GM19023 (cell line): ENCODE measurements at regions not wholly inside any gene's neighbourhood (a gene's known extent, or its start where the extent isn't known, plus 50 kb on each side); places are given as distances from the start of the nearest gene placed in this dataset.
"Not testable (repeated sequence)": the region's sequence is repeated elsewhere in the genome, so short reads cannot be mapped to it uniquely, and the experiment has no call there.

Experiments
- ATAC-seq: cut with Tn5 transposase; IDR thresholded peaks from one replicate; pipeline ENCODE4 v1.9.1; 2021; ENCODE audit warnings: mild to moderate bottlenecking, moderate library complexity; ENCODE audit not compliant: unreplicated experiment

GRCh38 chr2:166744117-166744516 lies 144.2 kb upstream of the XIRP2 start:
- ATAC-seq, result not testable (repeated sequence)

DNA sequence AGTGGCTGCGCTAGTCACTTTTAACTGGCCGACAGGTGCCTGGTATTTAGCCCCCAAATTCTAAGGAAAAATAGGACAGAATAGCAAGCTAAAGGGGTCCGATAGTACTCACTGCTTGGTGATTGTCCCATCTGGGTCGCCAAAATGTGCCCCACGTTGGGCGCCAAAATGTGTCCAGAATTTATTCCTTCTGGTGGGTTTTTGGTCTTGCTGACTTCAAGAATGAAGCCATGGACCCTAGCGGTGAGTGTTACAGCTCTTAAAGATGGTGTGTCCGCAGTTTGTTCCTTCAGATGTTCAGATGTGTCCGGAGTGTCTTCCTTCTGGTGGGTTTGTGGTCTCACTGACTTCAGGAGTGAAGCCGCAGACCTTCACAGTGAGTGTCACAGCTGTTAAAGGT lies 144.8 kb upstream of the XIRP2 start:
- ATAC-seq, result not testable (repeated sequence)

GRCh38 chr2:166727095-166727494 lies 161.2 kb upstream of the XIRP2 start:
- ATAC-seq, result peak; percentile 99

- peak; percentile 6 for ATAC-seq
Observed at GRCh38 chr2:166725927-166726924, 162.1 kb upstream of the XIRP2 start.

DNA sequence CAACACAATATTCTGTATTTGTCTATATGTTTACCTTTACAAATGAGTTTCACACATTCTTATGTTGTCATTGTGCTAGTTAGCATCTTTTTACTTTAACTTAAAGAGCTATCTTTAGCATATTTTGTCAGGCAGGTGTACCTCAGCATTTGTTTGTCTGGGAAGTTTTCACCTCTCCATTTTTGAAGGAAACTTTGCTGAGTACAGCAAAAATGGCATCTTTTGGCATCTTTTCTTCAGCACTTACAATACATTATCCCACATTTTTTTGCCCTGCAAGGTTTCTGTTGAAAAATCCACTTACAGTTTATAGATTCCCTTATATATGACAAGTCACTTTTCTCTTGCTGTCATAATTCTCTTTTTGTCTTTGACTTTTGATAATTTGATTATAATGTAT lies 171.3 kb upstream of the XIRP2 start:
- ATAC-seq, result no peak

DNA sequence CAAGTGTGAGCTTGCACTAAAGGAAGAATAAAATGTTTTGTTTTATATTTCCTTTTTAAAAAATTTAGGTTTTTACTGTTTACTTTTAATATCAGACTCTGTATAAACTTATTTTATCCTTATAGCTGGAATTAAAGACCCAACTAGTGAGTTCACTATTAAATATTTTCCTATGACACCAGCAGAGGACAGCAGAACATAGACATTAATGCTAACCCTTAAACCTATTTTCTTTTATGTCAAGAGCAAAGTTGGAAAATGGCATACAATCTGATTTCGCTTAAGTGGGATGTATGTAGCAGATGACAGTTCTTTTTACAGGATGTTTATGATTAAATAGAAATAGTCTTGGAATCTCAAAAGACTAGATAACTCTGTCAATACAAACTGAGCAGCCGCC lies 188.2 kb upstream of the XIRP2 start:
- ATAC-seq, result no peak

DNA sequence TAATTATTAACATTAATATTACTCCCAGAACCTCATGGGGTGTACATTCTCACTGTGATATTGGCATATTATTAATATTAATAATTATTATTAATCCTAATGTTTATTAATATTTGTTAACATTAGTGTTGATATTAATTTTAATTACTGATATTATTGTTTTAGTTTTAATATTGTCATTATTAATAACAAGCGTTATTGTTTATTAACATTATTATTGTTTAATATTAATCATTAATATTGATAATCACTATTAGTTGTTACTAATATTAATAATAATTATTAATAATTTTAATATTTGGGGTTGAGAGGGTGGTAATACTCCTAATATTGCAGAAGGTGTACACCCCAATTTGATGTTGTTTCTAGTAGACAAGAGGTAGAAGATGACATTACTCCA lies 193.1 kb upstream of the XIRP2 start:
- no peak for ATAC-seq

DNA sequence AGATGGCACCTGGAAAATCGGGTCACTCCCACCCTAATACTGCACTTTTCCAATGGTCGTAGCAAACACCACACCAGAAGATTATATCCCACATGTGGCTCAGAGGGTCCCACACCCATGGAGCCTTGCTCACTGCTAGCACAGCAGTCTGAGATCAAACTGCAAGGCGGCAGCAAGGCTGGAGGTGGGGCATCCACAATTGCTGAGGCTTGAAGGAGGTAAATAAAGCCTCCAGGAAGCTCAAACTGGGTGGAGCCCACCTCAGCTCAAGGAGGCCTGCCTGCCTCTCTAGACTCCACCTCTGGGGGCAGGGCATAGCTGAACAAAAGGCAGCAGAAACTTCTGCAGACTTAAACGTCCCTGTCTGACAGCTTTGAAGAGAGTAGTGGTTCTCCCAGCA lies 192.0 kb upstream of the SCN7A start:
- ATAC-seq, result not testable (repeated sequence)

DNA sequence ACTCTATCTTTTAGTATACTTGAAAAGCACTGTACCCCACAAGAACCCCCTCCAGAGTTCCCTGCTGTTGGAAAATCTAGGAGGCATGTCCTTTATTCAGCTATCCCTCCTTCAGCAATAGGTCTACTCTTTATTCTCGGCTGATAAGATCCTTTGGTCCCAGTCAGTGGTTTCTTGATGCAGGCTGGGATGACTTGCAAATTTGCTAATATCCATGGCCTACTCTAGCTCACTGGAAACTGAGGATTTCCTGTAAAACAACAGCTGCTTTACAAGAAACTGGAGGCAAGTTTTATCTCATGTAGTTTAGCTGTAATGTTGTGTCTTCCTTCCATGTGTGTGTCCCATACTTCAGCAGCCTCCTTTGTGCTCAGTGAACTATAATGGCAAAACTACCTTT lies 183.9 kb upstream of the SCN7A start:
- no peak for ATAC-seq

DNA sequence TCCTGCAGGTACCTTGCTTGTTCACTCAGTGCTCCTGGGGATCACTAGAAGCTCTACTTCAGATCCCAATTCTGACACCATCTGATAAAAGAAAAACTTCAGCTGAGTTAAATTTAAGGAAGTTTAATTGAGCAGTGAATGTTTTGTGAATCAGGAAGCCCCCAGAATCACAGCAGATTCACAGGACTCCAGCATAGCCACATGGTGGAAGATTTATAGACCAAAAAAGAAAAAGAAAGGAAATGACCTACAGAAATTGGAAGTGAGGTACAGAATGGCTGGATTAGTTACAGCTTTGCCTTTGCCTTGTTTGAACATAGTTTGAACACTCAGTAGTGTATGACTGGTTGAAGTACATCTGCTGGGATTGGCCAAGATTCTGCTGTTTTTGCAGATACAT lies 182.7 kb upstream of the SCN7A start:
- no peak for ATAC-seq

GRCh38 chr2:166675553-166675952 lies 181.5 kb upstream of the SCN7A start:
- ATAC-seq, result no peak

GRCh38 chr2:166673986-166674385 lies 179.9 kb upstream of the SCN7A start:
- ATAC-seq, result no peak

DNA sequence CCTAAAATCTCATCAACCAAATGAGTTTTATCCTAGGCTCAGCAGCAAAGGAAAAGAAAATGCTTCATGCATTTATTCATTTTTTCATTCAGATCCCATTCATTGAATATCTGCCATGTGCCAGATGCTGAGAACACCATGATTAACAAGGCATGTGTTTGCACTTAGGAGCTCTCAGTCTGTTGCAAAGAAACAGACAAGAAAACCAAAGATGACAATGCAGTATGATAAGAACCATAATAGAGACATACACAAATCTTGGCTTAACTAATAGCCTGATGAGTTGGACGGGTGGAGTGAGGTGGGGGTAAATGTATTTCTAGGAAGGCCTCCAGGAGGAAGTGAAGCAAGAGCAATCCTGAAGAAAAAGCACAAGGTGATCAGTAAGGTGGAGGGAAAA lies 177.8 kb upstream of the SCN7A start:
- no peak for ATAC-seq

DNA sequence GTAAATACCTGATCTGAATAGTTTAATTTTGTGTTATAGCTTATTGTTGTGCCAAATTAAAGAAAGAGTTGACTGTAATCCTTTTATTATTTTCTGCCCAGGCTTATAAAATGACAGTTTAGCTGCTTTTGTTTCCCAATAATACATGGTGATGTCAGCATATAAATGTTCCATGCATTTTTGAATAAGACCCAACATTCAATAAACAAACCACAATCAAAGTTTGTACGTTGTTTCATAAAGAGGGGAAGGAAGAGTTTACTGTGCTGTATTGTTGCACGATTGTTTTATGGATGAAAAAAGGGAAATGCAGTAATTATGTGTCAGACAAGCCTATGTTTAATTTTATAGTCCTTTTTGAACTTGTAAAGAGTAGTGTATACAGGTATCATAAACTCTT lies 177.2 kb upstream of the SCN7A start:
- no peak for ATAC-seq

DNA sequence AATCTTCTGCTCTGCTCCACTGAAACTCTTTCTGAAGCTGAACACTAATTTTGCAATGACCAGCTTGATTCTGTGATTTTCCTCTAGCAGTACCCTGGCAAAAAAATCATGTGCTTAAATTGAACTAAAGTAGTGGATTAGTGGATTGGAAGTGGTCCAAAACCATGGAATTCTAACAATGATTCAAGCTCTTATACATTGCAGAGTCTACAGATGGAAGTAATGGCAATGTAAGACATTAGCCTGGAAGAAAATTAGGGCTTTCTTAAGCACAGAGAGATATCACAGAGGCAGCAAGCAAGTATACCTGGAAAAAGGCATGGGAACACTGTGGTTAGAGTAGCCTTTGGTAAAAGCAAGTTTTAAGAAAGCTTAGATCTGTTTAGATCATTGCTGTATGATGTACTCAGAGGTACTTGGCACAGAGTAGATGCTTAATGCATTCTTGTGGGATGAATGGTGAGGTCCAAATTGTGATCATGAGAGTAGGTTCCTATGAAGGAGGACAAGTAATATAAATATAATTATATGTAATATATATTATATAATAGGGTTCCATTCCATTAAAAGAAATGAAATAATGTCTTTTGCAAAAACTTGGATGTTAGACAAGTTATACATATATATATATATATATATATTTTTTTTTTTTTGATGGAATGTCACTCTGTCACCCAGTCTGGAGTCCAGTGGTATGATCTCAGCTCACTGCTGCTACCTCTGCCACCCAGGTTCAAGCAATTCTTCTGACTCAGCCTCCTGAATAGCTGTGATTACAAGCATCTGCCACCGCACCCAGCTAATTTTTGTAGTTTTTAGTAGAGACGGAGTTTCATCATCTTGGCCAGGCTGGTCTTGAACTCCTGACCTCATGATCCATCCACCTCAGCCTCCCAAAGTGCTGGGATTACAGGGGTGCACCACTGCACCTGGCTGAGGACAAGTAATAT lies 172.2 kb upstream of the SCN7A start:
- ATAC-seq, result no peak

GRCh38 chr2:166661824-166662223 lies 167.8 kb upstream of the SCN7A start:
- ATAC-seq, result no peak

- ATAC-seq, result no peak
Observed at GRCh38 chr2:166661391-166661790, 167.3 kb upstream of the SCN7A start.

DNA sequence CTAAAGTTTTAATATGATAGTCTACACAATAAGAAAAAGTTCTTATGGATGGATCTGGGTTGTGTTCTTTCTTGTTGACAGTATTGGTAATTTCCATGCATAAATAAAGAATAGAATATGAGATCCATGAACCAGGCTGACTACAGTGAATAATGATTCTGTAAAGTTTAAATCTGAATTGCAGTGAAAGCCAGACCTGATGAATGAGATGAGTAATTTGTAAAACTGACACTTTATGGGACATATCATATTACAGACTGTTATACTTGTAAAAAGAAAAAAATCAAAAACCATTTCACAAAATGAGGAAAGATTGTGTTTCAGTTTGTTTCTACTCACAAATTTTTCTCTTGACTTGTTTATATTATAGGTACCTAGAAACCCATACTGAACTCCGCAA lies 164.9 kb upstream of the SCN7A start:
- no peak for ATAC-seq

GRCh38 chr2:166653185-166653813 lies 159.2 kb upstream of the SCN7A start:
- ATAC-seq, result no peak

DNA sequence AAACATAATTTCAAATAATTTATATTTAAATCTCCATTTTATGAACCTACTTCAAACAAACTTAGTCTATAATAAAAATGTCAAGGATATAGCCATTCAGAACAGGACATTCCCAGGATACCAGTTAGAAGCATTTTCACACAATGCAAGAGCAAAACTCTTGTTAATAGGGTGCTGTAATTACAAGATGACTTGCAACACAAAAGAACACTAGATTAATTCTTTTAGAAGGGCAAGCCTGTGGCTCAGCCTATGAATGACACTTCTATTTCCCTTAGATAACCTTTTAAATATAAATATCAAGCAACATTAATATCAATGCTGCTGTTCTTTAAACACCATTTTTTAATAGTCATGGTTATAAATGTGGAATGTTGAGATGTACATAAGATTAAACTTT lies 157.9 kb upstream of the SCN7A start:
- ATAC-seq, result no peak

DNA sequence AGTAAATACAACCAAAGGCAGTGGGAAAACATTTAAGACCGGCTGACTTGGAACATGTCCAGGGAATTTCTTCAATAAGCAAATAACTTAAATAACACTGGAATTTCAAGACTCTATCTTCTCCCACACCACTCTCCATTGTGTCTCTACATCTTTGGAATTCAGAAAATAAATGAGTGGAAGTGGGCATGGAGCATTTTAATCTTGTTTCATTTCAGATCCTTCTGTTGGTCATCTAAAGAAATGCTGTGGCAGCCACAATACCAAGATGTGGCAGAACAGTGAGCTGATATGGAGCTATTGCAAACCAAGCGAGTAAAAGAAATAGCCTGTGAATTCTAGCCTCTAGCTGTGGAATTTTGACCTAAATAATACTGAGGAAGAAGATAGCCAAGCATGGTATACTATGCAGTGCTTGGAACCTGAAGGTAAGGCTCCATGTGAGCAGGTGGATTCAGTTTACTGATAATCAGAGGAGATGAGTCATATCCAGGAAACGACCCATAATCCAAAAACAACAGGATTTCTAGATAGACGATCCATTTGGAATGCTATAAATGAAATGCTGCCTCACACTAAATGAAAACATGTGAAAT lies 157.1 kb upstream of the SCN7A start:
- ATAC-seq, result no peak
